GM12874 (cell line): ENCODE measurements at regions not wholly inside any gene's neighbourhood (a gene's known extent, or its start where the extent isn't known, plus 50 kb on each side); places are given as distances from the start of the nearest gene placed in this dataset.

Experiments
- TF ChIP-seq, protein P1 (sequence below): IDR thresholded peaks from 2 replicates; pipeline ENCODE4 v1.5.1; 2011; ENCODE audit warnings: low read depth, mild to moderate bottlenecking, control low read depth, low read length, moderate library complexity; ENCODE audit not compliant: insufficient read depth

DNA sequence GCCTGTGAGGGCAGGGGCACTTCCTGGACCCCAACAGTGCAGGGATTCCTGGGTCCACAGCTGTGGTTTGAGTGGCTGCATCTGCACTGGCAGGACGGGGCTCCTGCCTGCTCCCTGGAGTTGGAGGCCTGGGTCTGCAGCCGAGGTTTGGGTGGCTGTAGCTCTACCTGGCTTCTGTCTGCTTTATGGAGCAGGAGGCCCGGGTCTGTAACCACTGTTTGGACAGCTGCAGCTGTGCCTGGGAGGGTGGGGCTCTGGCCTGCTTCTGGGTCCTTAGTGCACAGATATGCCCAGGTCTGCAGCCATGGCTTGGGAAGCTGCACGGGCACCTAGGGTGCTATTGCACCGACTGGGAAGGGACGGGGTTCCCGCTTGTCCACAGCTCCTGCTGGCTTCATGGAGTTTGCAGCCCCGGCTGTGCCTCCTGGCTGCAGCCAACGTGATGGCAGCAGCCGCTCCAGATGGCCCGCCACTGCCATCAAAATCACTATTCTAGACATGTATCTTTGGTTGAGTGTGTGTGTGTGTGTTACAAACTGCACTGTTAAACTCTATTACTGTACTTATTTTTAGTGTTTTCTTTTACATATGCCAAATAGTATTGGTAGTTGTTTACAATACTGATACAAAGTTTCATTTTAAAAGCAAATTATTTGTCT lies 412.3 kb upstream of the KIRREL3 start:
- TF ChIP-seq, protein P1, sequence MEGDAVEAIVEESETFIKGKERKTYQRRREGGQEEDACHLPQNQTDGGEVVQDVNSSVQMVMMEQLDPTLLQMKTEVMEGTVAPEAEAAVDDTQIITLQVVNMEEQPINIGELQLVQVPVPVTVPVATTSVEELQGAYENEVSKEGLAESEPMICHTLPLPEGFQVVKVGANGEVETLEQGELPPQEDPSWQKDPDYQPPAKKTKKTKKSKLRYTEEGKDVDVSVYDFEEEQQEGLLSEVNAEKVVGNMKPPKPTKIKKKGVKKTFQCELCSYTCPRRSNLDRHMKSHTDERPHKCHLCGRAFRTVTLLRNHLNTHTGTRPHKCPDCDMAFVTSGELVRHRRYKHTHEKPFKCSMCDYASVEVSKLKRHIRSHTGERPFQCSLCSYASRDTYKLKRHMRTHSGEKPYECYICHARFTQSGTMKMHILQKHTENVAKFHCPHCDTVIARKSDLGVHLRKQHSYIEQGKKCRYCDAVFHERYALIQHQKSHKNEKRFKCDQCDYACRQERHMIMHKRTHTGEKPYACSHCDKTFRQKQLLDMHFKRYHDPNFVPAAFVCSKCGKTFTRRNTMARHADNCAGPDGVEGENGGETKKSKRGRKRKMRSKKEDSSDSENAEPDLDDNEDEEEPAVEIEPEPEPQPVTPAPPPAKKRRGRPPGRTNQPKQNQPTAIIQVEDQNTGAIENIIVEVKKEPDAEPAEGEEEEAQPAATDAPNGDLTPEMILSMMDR: no peak

DNA sequence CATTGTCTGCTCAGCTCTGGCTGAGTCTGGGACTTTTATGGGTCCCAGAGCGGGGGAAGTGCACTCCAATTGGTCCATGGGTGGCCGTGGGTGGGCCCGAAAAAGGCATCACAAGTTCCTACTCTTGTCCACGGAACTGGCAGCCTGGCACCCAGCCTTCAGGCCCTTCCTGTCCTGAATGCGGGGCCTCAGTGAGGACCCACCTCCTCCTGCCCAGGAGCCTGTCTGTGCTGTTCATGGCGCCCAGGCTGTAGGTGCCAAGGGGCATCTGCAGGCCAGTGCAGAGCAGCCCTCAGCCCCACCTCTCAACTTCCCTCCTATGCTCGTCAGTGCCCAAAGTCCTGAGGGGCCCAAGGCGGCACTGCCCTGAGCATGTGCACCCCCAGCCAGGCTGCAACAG lies 411.7 kb upstream of the KIRREL3 start:
- TF ChIP-seq, protein P1: no peak

DNA sequence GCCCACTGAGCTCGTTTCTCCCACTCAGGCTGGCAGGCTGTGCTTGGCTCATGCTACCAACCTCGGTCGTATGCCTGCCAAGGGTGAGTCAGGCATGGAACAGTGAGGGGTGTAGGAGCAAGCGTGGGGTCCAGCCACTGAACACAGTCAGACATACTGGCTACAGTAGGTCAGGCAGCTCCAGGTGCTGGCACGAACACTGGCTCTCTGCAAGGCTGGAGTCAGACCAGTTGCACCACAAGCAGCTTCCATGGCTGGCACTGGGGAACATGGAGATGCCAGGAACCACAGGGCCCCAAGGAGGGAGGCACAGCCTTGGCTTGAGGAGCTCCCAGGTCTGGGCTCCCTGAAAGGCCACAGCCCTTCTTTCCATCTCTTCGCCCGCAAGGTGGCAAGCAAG lies 410.7 kb upstream of the KIRREL3 start:
- TF ChIP-seq, protein P1: no peak

DNA sequence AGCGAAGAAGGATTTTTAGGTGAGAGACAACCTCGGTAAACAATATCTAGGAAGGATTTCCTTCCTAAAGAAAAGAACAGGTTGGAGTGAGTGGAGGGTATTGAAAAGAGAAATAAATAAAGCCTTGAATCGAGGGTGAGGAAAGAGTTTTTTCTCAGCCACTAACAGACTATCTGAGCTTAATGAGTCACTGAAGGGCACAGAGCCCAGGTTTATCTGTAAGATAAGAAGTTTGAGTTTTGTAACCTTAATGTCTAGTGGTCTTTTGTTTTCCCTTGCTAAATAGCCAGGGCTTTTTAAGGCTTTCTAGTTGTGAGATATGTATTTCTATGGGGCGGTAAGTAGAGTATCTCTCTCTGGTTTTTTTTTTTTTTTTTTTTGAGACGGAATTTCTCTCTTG lies 394.5 kb upstream of the KIRREL3 start:
- TF ChIP-seq, protein P1: no peak

DNA sequence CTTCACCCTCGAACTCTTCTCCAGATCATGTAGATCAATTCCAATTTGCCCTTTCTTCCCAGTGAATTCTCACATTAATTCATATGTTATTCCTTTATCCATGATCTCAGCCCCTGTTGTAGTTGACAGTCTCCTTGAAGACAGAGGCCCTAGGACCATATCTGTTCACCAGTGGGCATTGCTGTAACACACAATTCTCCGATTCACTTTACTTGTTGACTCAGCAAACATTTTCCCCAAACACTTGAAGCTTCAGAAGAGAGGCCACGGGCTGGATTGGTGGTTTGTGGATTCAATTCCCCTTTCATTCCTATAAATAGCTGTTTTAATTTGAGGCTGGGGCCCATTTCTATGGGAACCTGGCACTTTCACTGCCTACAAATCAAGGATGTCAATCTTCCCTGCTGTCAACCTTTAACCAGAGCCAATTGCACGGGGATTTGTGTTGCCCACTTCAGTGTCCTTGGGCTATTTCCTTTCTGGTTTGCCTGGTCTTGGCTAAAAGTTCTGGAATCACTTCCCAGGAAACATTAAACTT lies 393.0 kb upstream of the KIRREL3 start:
- TF ChIP-seq, protein P1: no peak

DNA sequence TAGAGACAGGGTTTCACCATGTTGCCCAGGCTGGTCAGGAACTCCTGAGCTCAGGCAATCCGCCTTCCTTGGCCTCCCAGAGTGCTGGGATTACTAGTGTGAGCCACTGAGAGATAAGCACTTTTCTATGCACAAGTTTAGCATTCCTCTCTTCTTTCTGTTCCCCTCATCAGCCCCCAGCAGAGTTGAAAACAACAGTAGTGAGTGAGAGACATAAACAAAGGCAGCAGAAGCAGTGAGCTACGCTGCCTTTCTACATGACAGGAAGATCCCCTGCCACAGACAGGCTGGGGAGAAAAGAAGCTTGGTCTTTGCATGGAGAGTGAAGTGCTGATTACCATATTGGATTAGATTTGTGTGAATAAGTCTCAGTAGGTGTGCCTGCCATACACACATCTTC lies 392.0 kb upstream of the KIRREL3 start:
- TF ChIP-seq, protein P1: no peak

DNA sequence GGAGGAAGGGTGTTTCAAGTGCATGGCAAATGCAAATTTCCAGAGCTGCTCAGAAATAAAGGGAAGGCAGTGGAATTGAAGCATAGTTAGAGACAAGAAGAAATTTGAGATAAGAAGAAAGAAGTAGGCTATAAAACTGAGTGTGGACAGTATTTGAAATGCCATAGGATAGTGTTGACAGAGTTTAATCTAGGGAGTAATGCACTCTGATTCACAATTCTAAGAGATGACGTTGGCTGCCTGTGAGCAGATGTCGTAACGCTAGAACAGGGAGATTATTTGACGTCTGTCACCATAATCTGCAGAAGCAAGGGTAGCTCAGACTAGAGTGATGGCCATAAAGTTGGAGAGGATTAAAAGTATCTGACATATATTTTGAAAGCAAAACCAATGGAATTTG lies 389.9 kb upstream of the KIRREL3 start:
- TF ChIP-seq, protein P1: no peak
